GM23338 (cell line): ENCODE measurements at regions not wholly inside any gene's neighbourhood (a gene's known extent, or its start where the extent isn't known, plus 50 kb on each side); places are given as distances from the start of the nearest gene placed in this dataset.

Experiments used
- ATAC-seq: fragments of 200-7000 bp; cut with Tn5 transposase; 3 replicates; pipeline ENCODE4 v1.9.1; 2020
- DNase-seq: peaks from one replicate; pipeline ENCODE4 v3.0.0-alpha.2; 2015; ENCODE audit warnings: low spot score
- H2AFZ ChIP-seq: fragments of 200-600 bp; sonication (generic); 2 replicates; pipeline ENCODE4 v1.8.0; 2016; ENCODE audit warnings: antibody characterized with exemption, mild to moderate bottlenecking, moderate library complexity
- H3F3A ChIP-seq: fragments of 200-600 bp; sonication (generic); replicated peaks from 2 replicates; pipeline ENCODE4 v1.8.0; 2017; ENCODE audit warnings: antibody characterized with exemption, mixed run types, low read depth
- H3K27ac ChIP-seq: fragments of 200-600 bp; sonication (generic); 2 replicates; pipeline ENCODE4 v1.6.1; 2016; ENCODE audit warnings: low read depth
- H3K27me3 ChIP-seq: fragments of 200-600 bp; sonication (generic); 2 replicates; pipeline ENCODE4 v1.8.0; 2016; ENCODE audit warnings: mild to moderate bottlenecking, mixed run types, moderate library complexity; ENCODE audit not compliant: insufficient read depth
- H3K36me3 ChIP-seq: fragments of 200-600 bp; sonication (generic); 2 replicates; pipeline ENCODE4 v1.8.0; 2016; ENCODE audit warnings: mild to moderate bottlenecking; ENCODE audit not compliant: insufficient read depth
- H3K4me1 ChIP-seq: fragments of 200-600 bp; sonication (generic); 2 replicates; pipeline ENCODE4 v1.8.0; 2016; ENCODE audit warnings: mild to moderate bottlenecking, moderate library complexity; ENCODE audit not compliant: insufficient read depth
- H3K4me2 ChIP-seq: fragments of 200-600 bp; sonication (generic); 2 replicates; pipeline ENCODE4 v1.7.1; 2017; ENCODE audit warnings: mixed run types
- H3K4me3 ChIP-seq: fragments of 200-600 bp; sonication (generic); 2 replicates; pipeline ENCODE4 v1.6.1; 2016; ENCODE audit warnings: mixed run types
- H3K79me2 ChIP-seq: fragments of 200-600 bp; sonication (generic); replicated peaks from 2 replicates; pipeline ENCODE4 v1.8.0; 2017; ENCODE audit warnings: mild to moderate bottlenecking; ENCODE audit not compliant: insufficient read depth
- H3K9me2 ChIP-seq: fragments of 200-600 bp; sonication (generic); 2 replicates; pipeline ENCODE4 v1.8.0; 2017; ENCODE audit not compliant: insufficient read depth
- H4K20me1 ChIP-seq: fragments of 200-600 bp; sonication (generic); replicated peaks from 2 replicates; pipeline ENCODE4 v1.8.0; 2017; ENCODE audit warnings: mild to moderate bottlenecking; ENCODE audit not compliant: insufficient read depth
- H3K27ac Mint-ChIP-seq: 2 replicates; pipeline ENCODE4 v1.8.0; 2020; ENCODE audit warnings: inconsistent platforms, mild to moderate bottlenecking, moderate library complexity, mixed read lengths
- H3K27me3 Mint-ChIP-seq: 3 replicates; pipeline ENCODE4 v1.8.0; 2022; ENCODE audit warnings: low read depth, mild to moderate bottlenecking, moderate library complexity, mixed read lengths, inconsistent platforms; ENCODE audit not compliant: insufficient read depth, poor library complexity
- H3K36me3 Mint-ChIP-seq: 3 replicates; pipeline ENCODE4 v1.8.0; 2021; ENCODE audit warnings: low read depth, mild to moderate bottlenecking, inconsistent platforms, moderate library complexity, mixed read lengths
- H3K4me1 Mint-ChIP-seq: 3 replicates; pipeline ENCODE4 v1.8.0; 2020; ENCODE audit warnings: mild to moderate bottlenecking, inconsistent platforms, mixed read lengths
- H3K4me3 Mint-ChIP-seq: 3 replicates; pipeline ENCODE4 v1.8.0; 2021; ENCODE audit warnings: moderate library complexity, mild to moderate bottlenecking, inconsistent platforms, mixed read lengths
- H3K9me3 Mint-ChIP-seq: 3 replicates; pipeline ENCODE4 v1.8.0; 2020; ENCODE audit warnings: moderate library complexity, mild to moderate bottlenecking, inconsistent platforms, mixed read lengths
- CREB1 ChIP-seq: fragments of 250-450 bp; sonication (Bioruptor Pico); IDR thresholded peaks from 2 replicates; pipeline ENCODE4 v1.5.0; 2020; ENCODE audit warnings: low read depth, mild to moderate bottlenecking, moderate library complexity
- EZH2 ChIP-seq: fragments of 200-600 bp; sonication (generic); IDR thresholded peaks from one replicate; pipeline ENCODE4 v1.8.0; 2017; ENCODE audit warnings: antibody characterized with exemption, mild to moderate bottlenecking, low read depth; ENCODE audit not compliant: unreplicated experiment
- EZH2phosphoT487 ChIP-seq: fragments of 200-600 bp; sonication (generic); IDR thresholded peaks from one replicate; pipeline ENCODE4 v1.8.1; 2018; ENCODE audit warnings: antibody characterized with exemption; ENCODE audit not compliant: unreplicated experiment
- JUNB ChIP-seq: IDR thresholded peaks from one replicate; pipeline ENCODE4 v1.6.1; 2016; ENCODE audit warnings: antibody characterized with exemption; ENCODE audit not compliant: unreplicated experiment
- NANOG ChIP-seq: IDR thresholded peaks from 2 replicates; pipeline ENCODE4 v1.6.1; 2016; ENCODE audit warnings: antibody characterized with exemption, borderline replicate concordance
- POLR2AphosphoS5 ChIP-seq: IDR thresholded peaks from 2 replicates; pipeline ENCODE4 v1.6.1; 2016; ENCODE audit warnings: antibody characterized with exemption, low read depth
- STAT1 ChIP-seq: IDR thresholded peaks from one replicate; pipeline ENCODE4 v1.6.1; 2016; ENCODE audit warnings: antibody characterized with exemption; ENCODE audit not compliant: unreplicated experiment
- TF ChIP-seq, protein P1 (sequence below): IDR thresholded peaks from one replicate; pipeline ENCODE4 v1.6.1; 2018; ENCODE audit warnings: antibody characterized with exemption; ENCODE audit not compliant: unreplicated experiment
- TF ChIP-seq, protein P2 (sequence below): IDR thresholded peaks from 2 replicates; pipeline ENCODE4 v1.6.1; 2016; ENCODE audit warnings: antibody characterized with exemption
- TF ChIP-seq, protein P3 (sequence below): fragments of 250-450 bp; sonication (Bioruptor Pico); IDR thresholded peaks from 2 replicates; pipeline ENCODE4 v1.5.0; 2020; ENCODE audit warnings: mild to moderate bottlenecking, moderate library complexity

DNA sequence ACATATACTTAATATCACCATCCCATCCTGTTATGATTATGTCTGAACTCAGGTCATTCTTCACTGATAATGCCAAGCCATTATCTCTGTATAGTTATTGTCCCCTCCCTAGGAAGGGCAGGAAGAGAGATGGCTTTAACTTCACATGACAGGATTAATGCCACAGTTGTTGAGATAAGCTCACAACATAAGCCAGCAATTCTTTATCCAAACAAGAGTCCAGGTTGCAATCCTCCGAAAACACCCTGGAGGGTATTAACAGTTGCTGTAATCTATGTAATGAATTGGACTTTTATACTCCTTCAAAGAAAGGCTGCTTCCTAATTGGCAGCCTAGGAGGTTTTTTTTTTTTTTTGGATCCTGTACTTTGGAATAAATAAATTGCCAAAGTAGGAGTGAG is 779.4 kb downstream of the SEMA5A start (continued):
- TF ChIP-seq, protein P1, sequence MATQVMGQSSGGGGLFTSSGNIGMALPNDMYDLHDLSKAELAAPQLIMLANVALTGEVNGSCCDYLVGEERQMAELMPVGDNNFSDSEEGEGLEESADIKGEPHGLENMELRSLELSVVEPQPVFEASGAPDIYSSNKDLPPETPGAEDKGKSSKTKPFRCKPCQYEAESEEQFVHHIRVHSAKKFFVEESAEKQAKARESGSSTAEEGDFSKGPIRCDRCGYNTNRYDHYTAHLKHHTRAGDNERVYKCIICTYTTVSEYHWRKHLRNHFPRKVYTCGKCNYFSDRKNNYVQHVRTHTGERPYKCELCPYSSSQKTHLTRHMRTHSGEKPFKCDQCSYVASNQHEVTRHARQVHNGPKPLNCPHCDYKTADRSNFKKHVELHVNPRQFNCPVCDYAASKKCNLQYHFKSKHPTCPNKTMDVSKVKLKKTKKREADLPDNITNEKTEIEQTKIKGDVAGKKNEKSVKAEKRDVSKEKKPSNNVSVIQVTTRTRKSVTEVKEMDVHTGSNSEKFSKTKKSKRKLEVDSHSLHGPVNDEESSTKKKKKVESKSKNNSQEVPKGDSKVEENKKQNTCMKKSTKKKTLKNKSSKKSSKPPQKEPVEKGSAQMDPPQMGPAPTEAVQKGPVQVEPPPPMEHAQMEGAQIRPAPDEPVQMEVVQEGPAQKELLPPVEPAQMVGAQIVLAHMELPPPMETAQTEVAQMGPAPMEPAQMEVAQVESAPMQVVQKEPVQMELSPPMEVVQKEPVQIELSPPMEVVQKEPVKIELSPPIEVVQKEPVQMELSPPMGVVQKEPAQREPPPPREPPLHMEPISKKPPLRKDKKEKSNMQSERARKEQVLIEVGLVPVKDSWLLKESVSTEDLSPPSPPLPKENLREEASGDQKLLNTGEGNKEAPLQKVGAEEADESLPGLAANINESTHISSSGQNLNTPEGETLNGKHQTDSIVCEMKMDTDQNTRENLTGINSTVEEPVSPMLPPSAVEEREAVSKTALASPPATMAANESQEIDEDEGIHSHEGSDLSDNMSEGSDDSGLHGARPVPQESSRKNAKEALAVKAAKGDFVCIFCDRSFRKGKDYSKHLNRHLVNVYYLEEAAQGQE = no peak
- no peak for TF ChIP-seq CREB1 (CRISPR knock-in tag)
- no peak for TF ChIP-seq EZH2
- TF ChIP-seq EZH2phosphoT487 = no peak
- TF ChIP-seq NANOG = no peak
- TF ChIP-seq, protein P2, sequence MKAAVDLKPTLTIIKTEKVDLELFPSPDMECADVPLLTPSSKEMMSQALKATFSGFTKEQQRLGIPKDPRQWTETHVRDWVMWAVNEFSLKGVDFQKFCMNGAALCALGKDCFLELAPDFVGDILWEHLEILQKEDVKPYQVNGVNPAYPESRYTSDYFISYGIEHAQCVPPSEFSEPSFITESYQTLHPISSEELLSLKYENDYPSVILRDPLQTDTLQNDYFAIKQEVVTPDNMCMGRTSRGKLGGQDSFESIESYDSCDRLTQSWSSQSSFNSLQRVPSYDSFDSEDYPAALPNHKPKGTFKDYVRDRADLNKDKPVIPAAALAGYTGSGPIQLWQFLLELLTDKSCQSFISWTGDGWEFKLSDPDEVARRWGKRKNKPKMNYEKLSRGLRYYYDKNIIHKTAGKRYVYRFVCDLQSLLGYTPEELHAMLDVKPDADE = no peak

DNA sequence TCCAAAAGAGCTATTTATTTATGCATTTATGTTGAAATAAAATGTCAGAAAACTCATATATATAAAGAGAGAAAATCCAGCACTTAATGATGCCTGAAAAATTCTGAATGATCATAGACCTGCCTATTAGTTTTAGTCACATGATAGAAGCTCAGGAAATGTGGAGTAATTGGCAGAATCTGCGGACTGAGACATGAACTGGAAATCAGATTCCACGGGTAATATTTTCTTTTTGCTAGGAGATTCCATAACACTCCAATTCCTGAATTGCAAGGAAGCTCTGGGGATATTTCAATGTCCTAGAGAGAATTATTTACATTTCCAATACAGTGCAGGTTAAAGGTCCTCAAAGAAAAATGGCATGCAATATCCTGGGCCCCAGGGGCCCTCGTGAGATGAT is 778.8 kb downstream of the SEMA5A start:
- ATAC-seq (no peak), DNase-seq (no peak)
- H3K79me2 ChIP-seq = no peaks in the 10 kb centered on the region
- no peaks in the 10 kb centered on the region for H3K4me1 ChIP-seq
- H2AFZ ChIP-seq = no peak overlapping the region
- no peaks in the 10 kb centered on the region for H3K9me3 Mint-ChIP-seq
- H3K27me3 ChIP-seq = no peaks in the 10 kb centered on the region
- H3K4me3 ChIP-seq = no peak overlapping the region
- H3K27ac Mint-ChIP-seq = no peak overlapping the region
- no peaks in the 10 kb centered on the region for H4K20me1 ChIP-seq
- H3K36me3 Mint-ChIP-seq = no peaks in the 10 kb centered on the region
- no peaks in the 10 kb centered on the region for H3K9me2 ChIP-seq
- H3K4me3 Mint-ChIP-seq = no peak overlapping the region
- TF ChIP-seq, protein P3, sequence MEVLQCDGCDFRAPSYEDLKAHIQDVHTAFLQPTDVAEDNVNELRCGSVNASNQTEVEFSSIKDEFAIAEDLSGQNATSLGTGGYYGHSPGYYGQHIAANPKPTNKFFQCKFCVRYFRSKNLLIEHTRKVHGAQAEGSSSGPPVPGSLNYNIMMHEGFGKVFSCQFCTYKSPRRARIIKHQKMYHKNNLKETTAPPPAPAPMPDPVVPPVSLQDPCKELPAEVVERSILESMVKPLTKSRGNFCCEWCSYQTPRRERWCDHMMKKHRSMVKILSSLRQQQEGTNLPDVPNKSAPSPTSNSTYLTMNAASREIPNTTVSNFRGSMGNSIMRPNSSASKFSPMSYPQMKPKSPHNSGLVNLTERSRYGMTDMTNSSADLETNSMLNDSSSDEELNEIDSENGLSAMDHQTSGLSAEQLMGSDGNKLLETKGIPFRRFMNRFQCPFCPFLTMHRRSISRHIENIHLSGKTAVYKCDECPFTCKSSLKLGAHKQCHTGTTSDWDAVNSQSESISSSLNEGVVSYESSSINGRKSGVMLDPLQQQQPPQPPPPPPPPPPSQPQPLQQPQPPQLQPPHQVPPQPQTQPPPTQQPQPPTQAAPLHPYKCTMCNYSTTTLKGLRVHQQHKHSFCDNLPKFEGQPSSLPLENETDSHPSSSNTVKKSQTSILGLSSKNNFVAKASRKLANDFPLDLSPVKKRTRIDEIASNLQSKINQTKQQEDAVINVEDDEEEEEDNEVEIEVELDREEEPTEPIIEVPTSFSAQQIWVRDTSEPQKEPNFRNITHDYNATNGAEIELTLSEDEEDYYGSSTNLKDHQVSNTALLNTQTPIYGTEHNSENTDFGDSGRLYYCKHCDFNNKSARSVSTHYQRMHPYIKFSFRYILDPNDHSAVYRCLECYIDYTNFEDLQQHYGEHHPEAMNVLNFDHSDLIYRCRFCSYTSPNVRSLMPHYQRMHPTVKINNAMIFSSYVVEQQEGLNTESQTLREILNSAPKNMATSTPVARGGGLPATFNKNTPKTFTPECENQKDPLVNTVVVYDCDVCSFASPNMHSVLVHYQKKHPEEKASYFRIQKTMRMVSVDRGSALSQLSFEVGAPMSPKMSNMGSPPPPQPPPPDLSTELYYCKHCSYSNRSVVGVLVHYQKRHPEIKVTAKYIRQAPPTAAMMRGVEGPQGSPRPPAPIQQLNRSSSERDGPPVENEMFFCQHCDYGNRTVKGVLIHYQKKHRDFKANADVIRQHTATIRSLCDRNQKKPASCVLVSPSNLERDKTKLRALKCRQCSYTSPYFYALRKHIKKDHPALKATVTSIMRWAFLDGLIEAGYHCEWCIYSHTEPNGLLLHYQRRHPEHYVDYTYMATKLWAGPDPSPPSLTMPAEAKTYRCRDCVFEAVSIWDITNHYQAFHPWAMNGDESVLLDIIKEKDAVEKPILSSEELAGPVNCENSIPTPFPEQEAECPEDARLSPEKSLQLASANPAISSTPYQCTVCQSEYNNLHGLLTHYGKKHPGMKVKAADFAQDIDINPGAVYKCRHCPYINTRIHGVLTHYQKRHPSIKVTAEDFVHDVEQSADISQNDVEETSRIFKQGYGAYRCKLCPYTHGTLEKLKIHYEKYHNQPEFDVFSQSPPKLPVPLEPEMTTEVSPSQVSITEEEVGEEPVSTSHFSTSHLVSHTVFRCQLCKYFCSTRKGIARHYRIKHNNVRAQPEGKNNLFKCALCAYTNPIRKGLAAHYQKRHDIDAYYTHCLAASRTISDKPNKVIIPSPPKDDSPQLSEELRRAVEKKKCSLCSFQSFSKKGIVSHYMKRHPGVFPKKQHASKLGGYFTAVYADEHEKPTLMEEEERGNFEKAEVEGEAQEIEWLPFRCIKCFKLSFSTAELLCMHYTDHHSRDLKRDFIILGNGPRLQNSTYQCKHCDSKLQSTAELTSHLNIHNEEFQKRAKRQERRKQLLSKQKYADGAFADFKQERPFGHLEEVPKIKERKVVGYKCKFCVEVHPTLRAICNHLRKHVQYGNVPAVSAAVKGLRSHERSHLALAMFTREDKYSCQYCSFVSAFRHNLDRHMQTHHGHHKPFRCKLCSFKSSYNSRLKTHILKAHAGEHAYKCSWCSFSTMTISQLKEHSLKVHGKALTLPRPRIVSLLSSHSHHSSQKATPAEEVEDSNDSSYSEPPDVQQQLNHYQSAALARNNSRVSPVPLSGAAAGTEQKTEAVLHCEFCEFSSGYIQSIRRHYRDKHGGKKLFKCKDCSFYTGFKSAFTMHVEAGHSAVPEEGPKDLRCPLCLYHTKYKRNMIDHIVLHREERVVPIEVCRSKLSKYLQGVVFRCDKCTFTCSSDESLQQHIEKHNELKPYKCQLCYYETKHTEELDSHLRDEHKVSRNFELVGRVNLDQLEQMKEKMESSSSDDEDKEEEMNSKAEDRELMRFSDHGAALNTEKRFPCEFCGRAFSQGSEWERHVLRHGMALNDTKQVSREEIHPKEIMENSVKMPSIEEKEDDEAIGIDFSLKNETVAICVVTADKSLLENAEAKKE = no peak
- TF ChIP-seq POLR2AphosphoS5 (no peak), EZH2 (no peak), EZH2phosphoT487 (no peak), CREB1 (CRISPR knock-in tag) (no peak), JUNB (no peak), STAT1 (no peak)
- TF ChIP-seq, protein P2 = no peak
- no peak overlapping the region for H3K4me2 ChIP-seq
- H3K4me1 Mint-ChIP-seq = no peaks in the 10 kb centered on the region; the same call in 2 of the 3 replicates
- H3F3A ChIP-seq = no peaks in the 10 kb centered on the region
- H3K27me3 Mint-ChIP-seq = no peaks in the 10 kb centered on the region
- H3K27ac ChIP-seq = no peak overlapping the region
- H3K36me3 ChIP-seq = no peaks in the 10 kb centered on the region
